Right lobe of liver (tissue), 4 donors: ENCODE measurements at regions not wholly inside any gene's neighbourhood (a gene's known extent, or its start where the extent isn't known, plus 50 kb on each side); places are given as distances from the start of the nearest gene placed in this dataset.

Experiments used
- CTCF ChIP-seq, 4 donors: fragments of 200-600 bp in 3 of 4; fragments of 450-650 bp in 1 of 4; IDR thresholded peaks; one replicate each; pipeline versions ENCODE4 v1.5.1 to v1.8.0; 2016 to 2022; ENCODE audit warnings: antibody characterized with exemption in 4 of 4, mild to moderate bottlenecking in 2 of 4
- POLR2A ChIP-seq: fragments of 450-650 bp; IDR thresholded peaks from one replicate; pipeline ENCODE4 v1.6.1; 2017; ENCODE audit warnings: antibody characterized with exemption, mild to moderate bottlenecking
- donor health status: DM: no; HTN: no; CAD: no.
- donor health status: DM: no; HTN: no; CAD: no.
- donor health status: DM: no; HTN: yes; CAD: no.

GRCh38 chr21:19565587-19565986 lies 1162.0 kb upstream of the TMPRSS15 start:
- TF ChIP-seq CTCF (IDR thresholded peaks at IDR 0.05) (no peak), POLR2A (no peak)
